ENCODE measurements at regions not wholly inside any gene's neighbourhood (a gene's known extent, or its start where the extent isn't known, plus 50 kb on each side); places are given as distances from the start of the nearest gene placed in this dataset.

GRCh38 chr1:59184365-59184905 is 112.5 kb upstream of the FGGY start:
- no peak for TF ChIP-seq SIN3A (IDR thresholded peaks at IDR 0.05; ENCODE audit: borderline replicate concordance, insufficient read depth, low read depth, low read length)
- TF ChIP-seq, protein P1, sequence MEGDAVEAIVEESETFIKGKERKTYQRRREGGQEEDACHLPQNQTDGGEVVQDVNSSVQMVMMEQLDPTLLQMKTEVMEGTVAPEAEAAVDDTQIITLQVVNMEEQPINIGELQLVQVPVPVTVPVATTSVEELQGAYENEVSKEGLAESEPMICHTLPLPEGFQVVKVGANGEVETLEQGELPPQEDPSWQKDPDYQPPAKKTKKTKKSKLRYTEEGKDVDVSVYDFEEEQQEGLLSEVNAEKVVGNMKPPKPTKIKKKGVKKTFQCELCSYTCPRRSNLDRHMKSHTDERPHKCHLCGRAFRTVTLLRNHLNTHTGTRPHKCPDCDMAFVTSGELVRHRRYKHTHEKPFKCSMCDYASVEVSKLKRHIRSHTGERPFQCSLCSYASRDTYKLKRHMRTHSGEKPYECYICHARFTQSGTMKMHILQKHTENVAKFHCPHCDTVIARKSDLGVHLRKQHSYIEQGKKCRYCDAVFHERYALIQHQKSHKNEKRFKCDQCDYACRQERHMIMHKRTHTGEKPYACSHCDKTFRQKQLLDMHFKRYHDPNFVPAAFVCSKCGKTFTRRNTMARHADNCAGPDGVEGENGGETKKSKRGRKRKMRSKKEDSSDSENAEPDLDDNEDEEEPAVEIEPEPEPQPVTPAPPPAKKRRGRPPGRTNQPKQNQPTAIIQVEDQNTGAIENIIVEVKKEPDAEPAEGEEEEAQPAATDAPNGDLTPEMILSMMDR (IDR thresholded peaks at IDR 0.05): no peak
